CD4-positive, alpha-beta T cell treated with Interleukin-10 for 1 hour (primary cell): ENCODE measurements at regions not wholly inside any gene's neighbourhood (a gene's known extent, or its start where the extent isn't known, plus 50 kb on each side); places are given as distances from the start of the nearest gene placed in this dataset.
"Not testable (repeated sequence)": the region's sequence is repeated elsewhere in the genome, so short reads cannot be mapped to it uniquely, and the experiment has no call there.

Experiments used
- DNase-seq: peaks from one replicate; pipeline ENCODE4 v3.0.0-alpha.2; 2020

DNA sequence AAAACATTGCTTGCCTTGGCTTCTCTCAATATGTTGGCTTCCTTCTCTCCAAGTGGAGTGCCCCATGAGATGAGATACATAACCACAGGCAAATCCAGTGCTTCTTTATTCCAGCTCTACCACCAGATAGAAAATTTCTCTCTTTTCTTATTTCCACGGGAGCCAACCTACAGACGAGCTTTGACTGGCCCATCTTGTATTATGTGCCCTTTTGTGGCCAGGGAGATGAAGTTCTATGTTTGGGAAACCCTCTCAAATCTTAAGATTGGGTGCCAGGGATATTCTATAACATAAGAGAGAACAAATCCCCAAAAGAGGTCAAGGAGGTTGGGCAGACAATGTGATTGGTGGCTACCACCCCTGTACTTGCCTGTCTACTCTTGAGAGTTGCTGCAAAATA lies 351.8 kb downstream of the ZNF326 start:
- no peak for DNase-seq

GRCh38 chr1:90346349-90346748 lies 351.4 kb downstream of the ZNF326 start:
- no peak for DNase-seq

DNA sequence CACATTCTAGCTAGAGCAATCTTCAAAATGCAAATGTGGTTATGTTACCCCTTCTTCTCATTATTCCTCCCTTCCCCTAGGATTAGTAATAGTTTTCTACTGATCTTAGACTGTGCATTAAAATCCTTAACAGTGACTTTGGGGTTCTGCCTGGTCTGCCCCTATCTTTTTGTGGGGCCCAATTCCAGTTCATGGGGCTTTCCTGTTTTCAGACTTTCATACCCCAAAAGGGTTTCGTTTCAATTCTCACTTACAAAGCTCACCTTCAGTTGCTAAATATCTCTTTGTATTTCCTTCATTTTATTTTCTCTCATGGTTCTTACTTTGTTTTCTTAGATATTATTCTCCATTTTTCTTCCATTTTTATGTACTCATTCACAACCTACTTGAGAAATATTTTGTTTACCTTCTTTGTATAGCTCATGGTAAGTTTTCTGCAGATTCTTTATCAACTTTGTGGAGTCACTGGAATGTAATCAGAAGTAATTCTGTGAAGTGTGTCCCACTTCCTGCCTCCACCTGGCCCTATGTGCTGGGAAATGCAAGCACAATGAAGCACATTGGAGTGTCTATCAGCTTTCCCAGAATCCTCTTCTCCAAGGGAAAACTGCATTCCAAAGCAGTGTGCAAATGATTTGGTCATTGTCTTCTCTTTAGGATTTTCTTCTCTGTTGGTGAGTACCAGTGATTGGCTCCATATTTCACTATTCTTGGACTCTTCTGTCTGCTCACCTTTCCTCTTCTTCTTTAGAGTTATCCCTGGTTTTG lies 350.2 kb downstream of the ZNF326 start:
- no peak for DNase-seq

- DNase-seq: no peak
Measured at GRCh38 chr1:90341516-90341915, 346.6 kb downstream of the ZNF326 start.

GRCh38 chr1:90340606-90341005 lies 345.7 kb downstream of the ZNF326 start:
- no peak for DNase-seq

GRCh38 chr1:90339811-90340210 lies 344.9 kb downstream of the ZNF326 start:
- DNase-seq: no peak

DNA sequence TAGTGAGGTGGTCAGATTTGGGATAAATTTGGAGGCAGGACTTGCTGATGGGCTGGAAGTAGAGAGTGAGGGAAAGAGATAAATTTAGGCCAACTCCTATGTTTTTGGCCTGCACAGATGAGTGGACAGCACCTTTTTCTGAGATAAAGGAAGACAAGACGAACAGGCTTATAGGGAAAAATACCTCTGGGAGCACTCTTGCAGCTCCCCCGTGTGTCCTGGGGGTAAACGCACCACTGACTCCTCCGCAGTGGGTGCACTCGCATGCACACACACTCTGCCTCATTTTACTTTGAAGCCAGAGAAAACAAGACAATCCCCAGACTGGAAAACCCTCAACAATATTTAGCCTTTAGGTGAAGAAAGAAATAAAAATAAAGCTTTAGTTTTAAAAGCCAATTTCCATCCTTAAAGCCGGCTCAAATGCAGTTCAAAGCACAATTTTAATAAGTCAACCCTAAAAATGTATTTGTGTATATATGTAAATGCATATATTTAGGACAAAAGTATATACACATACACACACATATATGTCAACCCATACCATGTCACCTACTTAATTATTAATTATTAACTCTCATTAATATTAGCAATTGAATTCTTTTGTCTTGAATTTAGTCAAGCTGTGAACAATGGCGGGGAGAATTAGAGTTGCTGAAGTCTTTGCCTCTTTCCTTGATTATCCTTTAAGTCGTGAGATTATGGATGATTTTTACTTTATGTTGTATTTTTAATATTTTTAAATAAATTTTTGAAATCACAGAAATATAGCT lies 341.8 kb downstream of the ZNF326 start:
- DNase-seq: no peak

- DNase-seq: no peak
Measured at GRCh38 chr1:90335558-90335957, 340.6 kb downstream of the ZNF326 start.

GRCh38 chr1:90334137-90334536 lies 339.2 kb downstream of the ZNF326 start:
- no peak for DNase-seq

DNA sequence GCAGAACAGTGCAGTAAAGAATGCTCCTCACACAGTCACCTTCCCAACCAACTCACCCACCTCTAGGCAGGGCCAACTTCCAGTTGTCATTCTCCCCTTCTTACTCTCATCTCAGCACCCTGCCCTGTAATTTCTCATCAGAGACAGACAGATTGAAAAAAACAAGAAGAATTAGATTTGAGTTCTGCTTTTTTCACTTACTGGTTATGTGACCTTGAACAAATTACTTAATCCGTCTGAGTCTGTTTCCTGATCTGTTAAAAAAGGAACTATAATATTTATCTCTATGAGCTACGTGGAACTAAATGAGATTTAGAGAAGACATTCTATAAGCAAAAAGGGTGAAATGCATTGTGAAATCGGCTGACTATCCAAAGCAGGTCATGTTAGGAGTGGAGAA lies 330.3 kb downstream of the ZNF326 start:
- no peak for DNase-seq

DNA sequence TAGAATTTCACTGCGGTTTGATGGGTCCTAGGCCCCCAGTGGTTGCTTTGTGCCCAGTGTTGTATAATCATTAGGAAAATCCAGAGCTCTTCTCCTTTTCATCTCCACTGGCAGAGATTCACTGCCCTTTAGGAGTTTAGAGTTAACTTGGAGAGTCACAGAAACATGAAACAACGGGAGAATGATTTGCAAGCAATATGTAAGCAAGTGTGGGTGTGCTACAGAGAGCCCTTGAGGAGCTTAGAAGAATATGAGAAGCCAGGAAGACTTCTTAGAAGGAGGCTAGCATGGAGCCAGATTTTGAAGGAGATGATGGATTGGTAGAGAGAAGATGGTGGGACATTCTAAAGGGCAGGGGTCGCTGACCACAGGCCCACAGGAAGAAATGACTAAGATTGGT lies 327.3 kb downstream of the ZNF326 start:
- no peak for DNase-seq

GRCh38 chr1:90319918-90320317 lies 325.0 kb downstream of the ZNF326 start:
- no peak for DNase-seq

- DNase-seq: no peak
Measured at GRCh38 chr1:90318431-90318830, 323.5 kb downstream of the ZNF326 start.

- no peak for DNase-seq
Measured at GRCh38 chr1:90317628-90318027, 322.7 kb downstream of the ZNF326 start.

DNA sequence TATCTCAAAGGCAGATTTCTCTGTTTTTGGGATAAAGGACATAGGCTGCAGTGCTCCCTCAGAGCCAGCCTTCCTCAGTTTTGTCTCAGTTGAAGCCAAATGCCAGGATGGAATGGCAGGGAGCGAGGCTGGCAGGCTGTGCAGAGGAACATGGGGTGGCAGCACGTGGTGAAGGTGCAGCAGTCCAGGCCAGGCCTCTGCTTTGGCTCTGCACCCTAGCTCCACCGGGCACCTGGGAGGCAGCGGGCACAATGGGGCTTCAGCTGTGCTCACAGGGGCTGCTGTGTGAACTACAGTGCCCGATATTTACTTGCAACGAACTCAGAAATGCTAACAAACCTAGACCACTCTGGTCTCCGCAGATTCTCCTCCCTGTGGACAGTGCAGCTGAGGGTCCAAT lies 319.6 kb downstream of the ZNF326 start:
- DNase-seq: no peak

DNA sequence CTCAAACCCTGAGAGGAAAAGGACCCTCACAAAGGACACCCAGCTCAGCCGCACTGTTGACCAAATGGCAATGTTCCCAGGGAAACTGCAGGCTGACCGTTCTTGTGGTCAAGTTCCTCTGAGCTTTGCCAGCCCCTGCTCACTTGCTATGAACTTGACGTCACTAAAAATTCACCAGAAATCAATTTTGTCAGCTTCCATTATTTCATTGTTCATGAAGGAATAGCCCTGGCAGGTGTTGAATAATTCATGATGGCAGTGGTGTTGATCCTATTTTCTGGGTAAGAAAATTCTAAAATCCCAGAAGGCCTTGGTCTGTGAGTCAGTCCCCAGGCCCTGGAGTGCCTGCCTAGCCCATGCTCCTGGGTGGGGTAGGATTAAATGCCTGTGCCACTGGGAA lies 318.9 kb downstream of the ZNF326 start:
- DNase-seq: no peak

DNA sequence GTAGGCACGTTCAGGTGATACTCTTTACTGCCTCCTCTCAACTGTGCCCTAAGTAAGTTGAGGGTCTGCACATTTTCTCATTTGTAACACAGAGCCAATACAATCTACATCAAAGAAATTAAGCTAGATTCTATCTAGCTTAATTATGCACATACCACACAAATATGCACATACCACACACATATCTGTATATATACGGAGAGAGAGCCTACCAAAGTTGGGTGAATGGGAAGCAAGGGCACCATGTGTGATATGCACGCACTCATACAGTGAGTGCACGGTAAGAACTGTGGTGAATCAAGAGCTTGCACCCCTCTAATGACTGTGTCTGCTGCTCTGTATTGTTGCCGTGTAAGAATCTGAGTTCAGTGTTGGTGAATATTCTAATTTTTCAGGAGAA lies 314.9 kb downstream of the ZNF326 start:
- DNase-seq: no peak

GRCh38 chr1:90308421-90308820 lies 313.5 kb downstream of the ZNF326 start:
- DNase-seq: no peak

GRCh38 chr1:90305577-90305976 lies 310.7 kb downstream of the ZNF326 start:
- DNase-seq: no peak

- no peak for DNase-seq
Measured at GRCh38 chr1:90296327-90296726, 301.4 kb downstream of the ZNF326 start.

GRCh38 chr1:90295534-90295933 lies 300.6 kb downstream of the ZNF326 start:
- no peak for DNase-seq

- no peak for DNase-seq
Measured at GRCh38 chr1:90291431-90292216, 296.7 kb downstream of the ZNF326 start.

- DNase-seq: no peak
Measured at GRCh38 chr1:90282811-90283210, 287.9 kb downstream of the ZNF326 start.

DNA sequence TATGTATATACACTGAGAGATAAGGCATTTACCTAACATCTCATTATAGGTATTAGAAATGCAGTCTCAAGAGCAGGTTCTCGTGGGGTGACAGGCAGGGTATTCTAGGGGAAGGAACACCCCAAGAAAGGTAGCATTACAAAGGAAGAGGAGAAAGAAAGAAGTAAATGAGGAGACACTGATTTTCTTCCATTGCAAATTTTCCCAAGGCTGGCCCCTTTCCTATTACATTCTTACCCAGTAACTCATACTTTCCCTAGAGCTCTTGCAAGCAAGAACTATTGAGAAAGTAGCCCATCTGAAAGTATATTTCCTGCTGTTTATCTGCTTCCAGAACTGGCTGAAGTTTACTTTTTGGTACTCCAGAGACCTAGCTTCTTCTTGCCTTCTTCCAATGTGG lies 287.0 kb downstream of the ZNF326 start:
- DNase-seq: not testable (repeated sequence)
